ENCODE measurements at regions not wholly inside any gene's neighbourhood (a gene's known extent, or its start where the extent isn't known, plus 50 kb on each side); places are given as distances from the start of the nearest gene placed in this dataset.

DNA sequence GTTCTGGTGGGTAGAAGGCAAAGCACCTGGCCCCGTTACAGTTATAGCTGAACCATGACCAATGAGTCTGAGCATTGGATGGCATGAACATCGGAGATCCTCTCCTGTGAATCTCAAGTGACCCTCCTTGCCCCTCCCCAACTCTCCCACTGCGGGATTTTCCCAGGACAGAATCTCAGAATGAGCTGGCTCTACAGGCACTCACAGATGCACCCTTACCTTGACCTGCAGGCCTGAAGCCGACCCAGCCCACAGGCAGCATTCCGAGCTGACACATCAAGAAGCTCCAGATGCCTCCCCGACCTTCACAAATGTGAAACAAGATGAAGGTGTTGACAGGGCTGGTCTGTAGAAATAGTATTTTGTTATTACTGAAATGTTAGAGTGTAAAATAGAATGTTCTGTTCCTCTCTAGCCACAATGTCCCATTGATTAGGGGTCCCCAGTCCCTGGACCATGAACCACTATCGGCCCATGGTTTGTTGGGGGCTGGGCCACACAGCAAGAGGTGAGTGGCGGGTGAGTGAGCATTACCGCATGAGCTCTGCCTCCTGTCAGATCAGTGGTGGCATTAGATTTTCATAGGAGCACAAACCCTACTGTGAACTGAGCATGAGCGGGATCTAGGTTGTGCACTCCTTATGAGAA is 263.4 kb downstream of the AUH start:
- DNase-seq (ENCODE audit: low read depth, low spot score), result no peak

- DNase-seq (ENCODE audit: low read depth, low spot score), result no peak
Measured at GRCh38 chr9:91099436-91099835, 262.3 kb downstream of the AUH start.

GRCh38 chr9:91100878-91101450 is 260.8 kb downstream of the AUH start:
- DNase-seq (ENCODE audit: low read depth, low spot score), result peak; percentile 39

GRCh38 chr9:91101611-91102168 is 260.0 kb downstream of the AUH start:
- DNase-seq (ENCODE audit: low read depth, low spot score), result peak; percentile 36

- no peak for DNase-seq (ENCODE audit: low read depth, low spot score)
Measured at GRCh38 chr9:91102269-91102668, 259.4 kb downstream of the AUH start.

DNA sequence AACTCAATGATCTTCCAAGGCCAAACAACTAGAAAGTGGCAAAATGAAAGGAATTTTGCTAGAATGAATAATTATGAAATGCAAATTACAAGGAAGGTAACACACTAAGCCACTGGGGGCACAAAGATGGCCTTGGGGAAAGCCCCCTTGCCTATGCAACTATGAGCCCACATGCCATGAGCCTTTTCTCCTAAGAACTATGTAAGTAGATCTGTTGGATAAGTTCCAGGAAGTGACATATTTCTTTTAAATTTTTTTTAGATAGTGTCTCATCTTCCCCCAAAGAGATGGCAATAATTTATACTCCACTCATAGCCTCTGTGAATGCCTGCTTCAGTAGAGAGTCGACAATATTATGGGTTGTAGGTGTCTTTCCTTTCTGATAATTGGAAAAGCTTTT is 257.8 kb downstream of the AUH start:
- no peak for DNase-seq (ENCODE audit: low read depth, low spot score)

DNA sequence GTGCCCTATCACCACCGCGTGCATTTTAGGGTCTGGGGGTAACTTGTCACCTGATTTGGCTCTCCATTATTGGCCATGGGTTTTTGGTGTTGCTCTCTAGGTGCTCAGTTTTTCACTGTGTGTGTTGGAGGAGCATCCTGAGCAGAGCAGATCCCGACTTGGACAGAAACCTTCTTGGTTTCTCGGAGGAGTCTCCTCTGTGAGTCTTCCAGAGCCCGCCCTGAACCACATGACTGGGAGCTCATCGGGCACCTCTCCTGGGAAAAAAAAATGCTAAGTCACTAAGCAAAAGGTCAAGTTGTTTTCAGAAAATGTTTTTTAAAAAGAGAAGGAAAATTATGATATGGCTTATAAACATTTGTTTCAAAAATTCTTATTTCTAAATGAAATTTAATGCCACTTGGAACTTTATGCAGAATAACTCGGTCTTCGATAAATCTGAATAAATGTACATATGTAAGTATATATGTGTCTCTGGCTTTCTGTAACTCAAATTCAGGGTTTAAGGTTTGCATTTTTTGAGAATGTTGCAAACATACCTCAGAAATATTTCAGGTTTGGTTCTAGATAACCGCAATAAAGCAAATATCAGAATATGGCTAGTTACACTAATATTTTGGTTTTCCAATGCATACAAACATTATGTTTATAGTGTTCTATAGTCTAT is 255.2 kb downstream of the AUH start:
- no peak for DNase-seq (ENCODE audit: low read depth, low spot score)

- no peak for DNase-seq (ENCODE audit: low read depth, low spot score)
Measured at GRCh38 chr9:91111226-91111625, 250.5 kb downstream of the AUH start.

DNA sequence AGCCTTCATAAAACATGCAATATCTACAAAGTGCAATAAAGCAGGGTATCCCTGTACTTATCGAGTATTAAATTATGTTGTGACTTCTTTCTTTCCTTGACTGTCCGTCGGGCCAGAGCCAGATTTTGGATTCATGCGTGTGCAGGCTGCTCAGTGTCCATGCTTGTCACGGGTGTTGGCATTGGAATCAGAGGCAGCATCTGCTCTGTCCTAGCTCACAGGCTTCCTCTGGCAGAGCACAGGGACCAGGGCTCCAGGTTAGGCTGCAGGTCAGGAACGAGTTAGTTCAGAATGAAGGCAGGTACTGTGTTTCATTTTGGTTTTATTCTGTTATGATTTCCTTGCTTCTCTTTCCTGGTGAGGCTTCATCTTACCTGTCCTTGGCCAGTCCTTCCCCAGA is 249.8 kb downstream of the AUH start:
- DNase-seq (ENCODE audit: low read depth, low spot score), result no peak

DNA sequence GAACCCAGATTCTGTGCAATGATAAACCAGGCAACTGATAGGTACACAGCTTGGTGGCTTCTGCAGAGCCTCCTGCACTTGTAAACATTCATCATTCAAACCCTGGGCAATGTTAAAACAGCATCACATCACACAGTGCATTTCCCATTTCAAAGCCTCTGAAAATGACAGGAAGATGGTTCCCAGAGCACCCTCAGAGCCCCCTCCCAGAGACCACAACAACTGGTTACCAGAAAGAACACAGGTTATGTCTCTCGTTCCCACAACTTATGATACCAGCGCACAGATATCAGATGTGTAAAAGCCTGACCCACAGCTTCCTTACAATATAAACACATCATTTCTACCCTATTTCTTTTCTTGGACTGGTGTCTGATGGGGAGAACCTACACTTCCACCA is 248.7 kb downstream of the AUH start:
- DNase-seq (ENCODE audit: low read depth, low spot score), result no peak

GRCh38 chr9:91114450-91114849 is 247.3 kb downstream of the AUH start:
- no peak for DNase-seq (ENCODE audit: low read depth, low spot score)

- no peak for DNase-seq (ENCODE audit: low read depth, low spot score)
Measured at GRCh38 chr9:91116211-91116610, 245.5 kb downstream of the AUH start.

DNA sequence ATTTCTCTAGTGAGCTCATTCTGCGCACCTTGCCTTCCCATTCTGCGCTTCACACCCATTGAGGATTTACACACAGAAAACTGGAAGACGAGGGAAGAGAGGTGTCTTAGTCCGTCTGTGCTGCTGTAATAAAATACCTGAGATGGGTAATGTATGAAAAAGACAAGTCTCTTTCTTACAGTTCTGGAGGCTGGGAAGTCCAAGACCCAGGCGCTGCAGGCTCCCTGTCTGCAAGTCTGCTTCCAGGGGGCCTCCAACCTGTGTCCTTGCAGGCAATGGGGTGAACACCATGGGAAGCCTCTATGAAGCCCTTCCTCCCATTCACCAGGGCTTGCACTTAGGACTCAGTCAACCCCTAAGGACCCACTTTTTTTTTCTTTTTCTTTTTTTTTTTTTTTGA is 245.0 kb downstream of the AUH start:
- no peak for DNase-seq (ENCODE audit: low read depth, low spot score)

DNA sequence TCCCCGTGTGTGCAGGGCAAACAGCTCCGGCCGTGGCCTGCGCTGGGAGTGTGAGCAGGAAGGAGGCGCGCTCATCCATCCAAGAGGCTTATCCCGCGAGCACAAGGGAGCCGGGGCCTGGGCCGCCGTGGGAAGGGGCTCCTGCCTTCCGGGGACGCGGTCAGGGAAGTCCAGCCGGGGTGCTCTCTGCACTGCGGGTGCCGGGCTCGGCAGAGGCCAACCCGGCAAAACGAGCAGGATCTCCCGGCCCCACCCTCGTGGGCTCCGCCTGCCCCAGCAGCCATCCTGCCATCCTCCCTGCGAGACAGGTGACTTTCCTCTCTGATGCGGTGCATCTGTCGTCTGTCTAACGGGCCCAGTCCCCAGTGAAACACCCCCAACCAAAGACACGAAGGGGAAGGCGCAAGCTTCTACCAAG is 244.2 kb downstream of the AUH start:
- DNase-seq (ENCODE audit: low read depth, low spot score), result no peak

GRCh38 chr9:91117959-91118703 is 243.6 kb downstream of the AUH start:
- peak; percentile 89 for DNase-seq (ENCODE audit: low read depth, low spot score)

DNA sequence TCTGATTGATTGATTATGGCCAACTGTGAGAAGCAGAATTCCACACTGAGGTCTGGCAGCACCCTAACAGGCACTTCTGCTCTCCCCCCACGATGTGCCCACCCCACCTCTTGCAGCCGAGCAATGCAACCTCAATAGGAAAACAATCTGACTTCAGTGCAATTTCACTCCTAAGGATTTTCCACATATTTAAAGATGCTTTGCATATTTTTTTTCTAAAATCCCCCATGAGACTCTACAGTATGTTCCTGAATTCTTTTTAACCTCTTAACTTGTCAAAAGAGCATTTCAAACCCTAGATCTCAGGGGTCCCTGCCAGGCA is 243.1 kb downstream of the AUH start:
- no peak for DNase-seq (ENCODE audit: low read depth, low spot score)

DNA sequence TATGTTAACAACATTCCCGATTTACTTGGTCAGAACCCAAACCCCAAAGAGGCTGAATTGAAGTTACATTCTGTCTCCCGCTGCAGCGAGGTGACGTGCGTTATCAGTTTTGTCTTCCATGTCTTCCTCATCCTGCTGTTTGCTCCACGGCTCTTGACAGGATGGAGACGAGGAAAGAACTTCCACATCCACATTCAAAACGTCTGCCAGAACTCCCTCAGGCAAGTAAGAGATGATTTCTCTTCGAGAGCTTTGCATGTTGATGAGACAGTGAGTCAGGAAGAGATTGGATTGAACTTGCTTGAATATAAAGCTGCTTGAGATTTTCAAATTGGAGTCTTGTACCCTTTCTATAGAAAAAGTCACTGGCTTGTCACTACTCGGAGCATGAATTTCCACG is 242.6 kb downstream of the AUH start:
- peak; percentile 29 for DNase-seq (ENCODE audit: low read depth, low spot score)

- DNase-seq (ENCODE audit: low read depth, low spot score), result peak; percentile 41
Measured at GRCh38 chr9:91119679-91120078, 242.0 kb downstream of the AUH start.

DNA sequence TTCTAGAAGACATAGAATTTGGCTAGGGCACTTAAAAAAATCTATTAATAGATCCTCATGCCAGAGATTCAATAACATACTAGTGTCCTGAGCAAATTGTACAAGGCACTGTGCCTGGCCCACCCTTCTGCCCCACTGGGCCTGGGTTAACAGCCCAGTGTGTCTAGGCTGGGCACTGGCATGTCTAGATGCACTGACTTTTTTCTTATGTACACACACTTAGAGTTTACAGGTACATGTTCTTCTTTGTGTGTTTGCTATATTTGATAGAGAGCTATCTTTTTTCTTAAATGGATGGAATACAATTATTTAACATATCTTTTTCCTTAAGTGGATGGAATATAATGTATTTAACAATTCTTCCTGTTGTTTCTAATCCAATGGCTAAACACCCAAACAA is 241.5 kb downstream of the AUH start:
- DNase-seq (ENCODE audit: low read depth, low spot score), result no peak

- no peak for DNase-seq (ENCODE audit: low read depth, low spot score)
Measured at GRCh38 chr9:91122755-91123154, 239.0 kb downstream of the AUH start.

DNA sequence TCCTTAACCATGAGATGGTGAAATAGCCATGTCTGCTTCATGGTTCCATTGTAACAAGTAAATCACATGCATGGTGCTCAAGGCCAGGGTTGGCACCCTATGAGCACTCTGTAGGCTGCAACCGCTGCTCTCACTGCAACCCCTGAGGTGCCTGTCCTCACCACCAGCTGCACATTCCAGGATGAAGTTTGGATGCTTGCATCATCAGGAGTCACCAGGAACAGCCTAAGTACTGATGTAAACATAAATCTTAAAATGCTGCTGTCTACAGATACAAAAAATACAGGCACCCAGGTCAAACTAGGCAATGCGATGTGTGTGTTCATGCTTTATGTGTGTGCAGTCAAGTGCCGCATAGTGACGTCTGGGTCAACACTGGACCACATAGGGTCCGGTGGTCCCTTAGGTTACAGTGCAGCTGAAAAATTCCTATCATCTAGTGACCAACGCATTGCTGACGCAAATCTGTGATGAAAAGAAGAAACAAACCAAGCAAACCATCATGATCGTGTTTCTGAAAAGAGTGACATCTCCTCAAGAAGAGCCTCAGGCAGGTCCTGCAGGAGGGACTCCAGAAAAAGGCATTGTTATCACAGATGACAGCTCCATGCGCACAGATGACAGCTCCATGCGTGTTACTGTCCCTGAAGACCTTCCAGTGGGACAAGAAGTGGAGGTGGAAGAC is 234.8 kb downstream of the AUH start:
- no peak for DNase-seq (ENCODE audit: low read depth, low spot score)

GRCh38 chr9:91127653-91128052 is 234.1 kb downstream of the AUH start:
- no peak for DNase-seq (ENCODE audit: low read depth, low spot score)

Measured in ELF-1 (cell line).